Body of pancreas (tissue), 4 donors: ENCODE measurements at regions not wholly inside any gene's neighbourhood (a gene's known extent, or its start where the extent isn't known, plus 50 kb on each side); places are given as distances from the start of the nearest gene placed in this dataset.

Source experiments
- ATAC-seq: fragments of 150-250 bp; one replicate; pipeline ENCODE4 v1.9.1; 2016
- DNase-seq, 4 donors: peaks; one replicate each; pipeline ENCODE4 v3.0.0-alpha.2; 2019
- H3K27ac ChIP-seq, 4 donors: fragments of 200-600 bp; sonication (generic); 1 replicate in 3 of 4; 2 replicates in 1 of 4; pipeline versions ENCODE4 v1.5.1 to v1.6.1; 2016 to 2019; ENCODE audit warnings: mild to moderate bottlenecking in 1 of 4, mixed read lengths in 1 of 4, moderate library complexity in 1 of 4
- H3K27me3 ChIP-seq, 2 donors: fragments of 200-600 bp; sonication (generic); one replicate each; pipeline ENCODE4 v1.6.0; 2016; ENCODE audit warnings: mild to moderate bottlenecking in 1 of 2
- H3K36me3 ChIP-seq, 2 donors: fragments of 200-600 bp; sonication (generic); replicated peaks in 1 of 2; 2 replicates each; pipeline ENCODE4 v1.5.1; 2016; ENCODE audit warnings: low read depth in 2 of 2; ENCODE audit not compliant: insufficient read depth in 1 of 2
- H3K4me1 ChIP-seq: fragments of 200-600 bp; sonication (generic); one replicate; pipeline ENCODE4 v1.6.0; 2016
- H3K4me3 ChIP-seq, 2 donors: fragments of 200-600 bp; sonication (generic); 1 replicate in 1 of 2; 2 replicates in 1 of 2; pipeline ENCODE4 v1.5.1; 2016 to 2019
- H3K9me3 ChIP-seq, 3 donors: fragments of 200-600 bp; sonication (generic); 1 replicate in 2 of 3; 2 replicates in 1 of 3; pipeline ENCODE4 v1.5.1; 2016
- POLR2A ChIP-seq, 3 donors: fragments of 450-650 bp; IDR thresholded peaks; one replicate each; pipeline ENCODE4 v1.6.1; 2016; ENCODE audit warnings: antibody characterized with exemption in 3 of 3, mild to moderate bottlenecking in 2 of 3
- WGBS, 2 donors: methylation state at CpG; one replicate each; pipeline ENCODE4 v1.1.5; 2017; 5-methylcytosine and 5-hydroxymethylcytosine counted together
- intact Hi-C: fragments of 100-400 bp; cut with DNase I; formaldehyde crosslinking; loops from one replicate; pipeline ENCODE4 v1.15.1; 2023
- TF ChIP-seq, protein P1 (sequence below), 7 experiments: fragments of 450-650 bp in 4 of 7; fragments of 200-600 bp in 3 of 7; sonication (generic) in 3 of 7; IDR thresholded peaks; one replicate each; pipeline ENCODE4 v1.5.1; 2016 to 2019; ENCODE audit warnings: antibody characterized with exemption in 7 of 7

- Histone ChIP-seq H3K36me3 (no peaks in the 10 kb centered on the region), H3K27ac (no peak overlapping the region), H3K4me1 (no peaks in the 10 kb centered on the region), H3K9me3 (no peaks in the 10 kb centered on the region), H3K27me3 (no peaks in the 10 kb centered on the region), H3K4me3 (no peak overlapping the region)
- ATAC-seq (no peak), DNase-seq (no peak)
- WGBS, 2 donors: 74 to 85% methylated on average over 1 of the region's 1 CpG
- TF ChIP-seq, protein P1, sequence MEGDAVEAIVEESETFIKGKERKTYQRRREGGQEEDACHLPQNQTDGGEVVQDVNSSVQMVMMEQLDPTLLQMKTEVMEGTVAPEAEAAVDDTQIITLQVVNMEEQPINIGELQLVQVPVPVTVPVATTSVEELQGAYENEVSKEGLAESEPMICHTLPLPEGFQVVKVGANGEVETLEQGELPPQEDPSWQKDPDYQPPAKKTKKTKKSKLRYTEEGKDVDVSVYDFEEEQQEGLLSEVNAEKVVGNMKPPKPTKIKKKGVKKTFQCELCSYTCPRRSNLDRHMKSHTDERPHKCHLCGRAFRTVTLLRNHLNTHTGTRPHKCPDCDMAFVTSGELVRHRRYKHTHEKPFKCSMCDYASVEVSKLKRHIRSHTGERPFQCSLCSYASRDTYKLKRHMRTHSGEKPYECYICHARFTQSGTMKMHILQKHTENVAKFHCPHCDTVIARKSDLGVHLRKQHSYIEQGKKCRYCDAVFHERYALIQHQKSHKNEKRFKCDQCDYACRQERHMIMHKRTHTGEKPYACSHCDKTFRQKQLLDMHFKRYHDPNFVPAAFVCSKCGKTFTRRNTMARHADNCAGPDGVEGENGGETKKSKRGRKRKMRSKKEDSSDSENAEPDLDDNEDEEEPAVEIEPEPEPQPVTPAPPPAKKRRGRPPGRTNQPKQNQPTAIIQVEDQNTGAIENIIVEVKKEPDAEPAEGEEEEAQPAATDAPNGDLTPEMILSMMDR (IDR thresholded peaks at IDR 0.05): no peak
- no peak for TF ChIP-seq POLR2A (IDR thresholded peaks at IDR 0.05)
- intact Hi-C loops: no loop called here
These were observed 1221.7 kb upstream of the ZEB2 start for GRCh38 chr2:145741636-145742035.

GRCh38 chr2:145741181-145741580, 1221.3 kb upstream of the ZEB2 start:
- Histone ChIP-seq H3K27me3 (no peaks in the 10 kb centered on the region), H3K27ac (no peak overlapping the region), H3K36me3 (no peaks in the 10 kb centered on the region), H3K9me3 (no peaks in the 10 kb centered on the region), H3K4me1 (no peaks in the 10 kb centered on the region), H3K4me3 (no peak overlapping the region)
- intact Hi-C loops: no loop called here
- ATAC-seq (no peak), DNase-seq (no peak)
- no peak for TF ChIP-seq POLR2A (IDR thresholded peaks at IDR 0.05)
- TF ChIP-seq, protein P1 (IDR thresholded peaks at IDR 0.05): no peak
- 81% methylated on average over 2 of the region's 2 CpGs for WGBS, 2 donors

DNA sequence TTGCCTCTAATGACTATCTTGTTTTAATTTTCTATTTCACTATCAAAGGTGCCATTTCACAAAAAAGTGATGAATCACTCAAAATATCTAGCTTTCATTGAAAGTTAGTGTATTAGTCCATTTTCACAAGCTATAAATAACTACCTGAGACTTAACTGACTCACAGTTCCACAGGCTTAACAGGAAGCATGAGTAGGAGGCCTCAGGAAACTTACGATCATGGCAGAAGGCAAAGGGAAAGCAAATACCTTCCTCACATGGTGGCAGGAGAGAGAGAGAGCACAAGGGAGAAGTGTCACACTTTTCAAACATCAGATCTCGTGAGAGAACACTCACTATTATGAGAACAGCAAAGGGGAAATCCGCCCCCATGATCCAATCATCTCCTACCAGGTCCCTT, 1220.4 kb upstream of the ZEB2 start:
- Histone ChIP-seq H3K27me3 (no peaks in the 10 kb centered on the region), H3K27ac (no peak overlapping the region), H3K4me1 (no peaks in the 10 kb centered on the region), H3K9me3 (no peaks in the 10 kb centered on the region), H3K4me3 (no peak overlapping the region), H3K36me3 (no peaks in the 10 kb centered on the region)
- WGBS, 2 donors: 85 to 91% methylated on average over 3 of the region's 3 CpGs
- TF ChIP-seq POLR2A (IDR thresholded peaks at IDR 0.05): no peak
- TF ChIP-seq, protein P1 (IDR thresholded peaks at IDR 0.05): no peak
- DNase-seq: no peak
- no peak for ATAC-seq
- intact Hi-C loops: no loop called here

DNA sequence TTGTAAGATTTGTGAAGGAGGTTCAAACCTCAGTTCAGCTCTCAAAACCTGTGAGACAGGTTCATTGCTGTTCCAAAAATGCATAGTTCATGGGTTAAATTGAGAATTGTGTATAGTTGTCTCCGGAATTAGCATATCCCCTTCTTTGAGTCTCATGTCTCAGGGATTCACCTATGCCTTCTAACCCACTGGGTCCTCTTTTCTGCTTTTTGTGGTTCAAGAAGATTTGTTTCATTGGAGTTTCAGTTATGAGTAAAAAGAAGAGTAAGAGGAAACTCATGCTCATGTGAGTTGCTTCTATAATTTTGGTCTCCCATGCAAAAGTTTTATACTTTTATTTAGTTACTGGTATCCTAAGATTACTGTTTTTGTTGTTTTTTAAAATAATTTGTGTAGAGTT, 1219.8 kb upstream of the ZEB2 start:
- 65 to 81% methylated on average over 1 of the region's 1 CpG for WGBS, 2 donors
- intact Hi-C loops: no loop called here
- no peaks in the 10 kb centered on the region for H3K9me3 ChIP-seq
- ATAC-seq: no peak
- H3K36me3 ChIP-seq: no peaks in the 10 kb centered on the region
- no peaks in the 10 kb centered on the region for H3K4me1 ChIP-seq
- no peak overlapping the region for H3K27ac ChIP-seq
- H3K4me3 ChIP-seq: no peak overlapping the region
- H3K27me3 ChIP-seq: no peaks in the 10 kb centered on the region
- no peak for TF ChIP-seq POLR2A (IDR thresholded peaks at IDR 0.05)
- TF ChIP-seq, protein P1 (IDR thresholded peaks at IDR 0.05): no peak
- DNase-seq: no peak

- Histone ChIP-seq H3K36me3 (no peaks in the 10 kb centered on the region), H3K4me1 (no peaks in the 10 kb centered on the region), H3K9me3 (no peaks in the 10 kb centered on the region), H3K27ac (no peak overlapping the region), H3K27me3 (no peaks in the 10 kb centered on the region), H3K4me3 (no peak overlapping the region)
- intact Hi-C loops: no loop called here
- no peak for ATAC-seq
- DNase-seq: no peak
- TF ChIP-seq, protein P1 (IDR thresholded peaks at IDR 0.05): no peak
- TF ChIP-seq POLR2A (IDR thresholded peaks at IDR 0.05): no peak
- 67 to 68% methylated on average over 1 of the region's 1 CpG for WGBS, 2 donors
These were observed 1217.0 kb upstream of the ZEB2 start for GRCh38 chr2:145736871-145737270.
